ENCODE measurements at regions not wholly inside any gene's neighbourhood (a gene's known extent, or its start where the extent isn't known, plus 50 kb on each side); places are given as distances from the start of the nearest gene placed in this dataset.

DNA sequence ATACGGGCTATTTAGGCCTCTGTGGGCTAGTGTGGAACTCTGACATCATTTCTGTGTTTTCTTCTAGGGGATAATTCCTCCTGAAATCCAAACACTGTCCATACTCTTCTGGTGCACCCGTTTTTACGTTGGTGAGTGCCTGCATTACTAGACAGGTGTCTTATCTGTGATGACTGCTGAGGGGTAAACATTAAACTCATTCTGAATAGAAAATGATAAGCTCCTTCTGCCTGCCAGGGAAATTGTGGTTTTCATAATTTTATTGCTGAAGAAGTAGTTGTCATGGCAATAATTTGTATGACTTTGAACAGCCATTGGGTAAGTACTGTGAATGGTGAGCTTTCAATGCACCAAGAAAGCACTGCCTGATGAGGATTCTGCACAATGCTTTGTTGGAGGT is 705.6 kb downstream of the UTRN start:
- Mint-ChIP-seq H3K27ac (no peak overlapping the region), H3K9me3 (peaks cover 2 to 4% of the 10 kb centered on the region in 2 donors), H3K4me1 (ENCODE audit: low read depth) (no peaks in the 10 kb centered on the region), H3K36me3 (ENCODE audit: insufficient read depth in 2 of 2) (peaks cover 2 to 3% of the 10 kb centered on the region in 2 donors), H3K4me3 (no peak overlapping the region), H3K27me3 (ENCODE audit: low read depth) (peaks cover 23% of the 10 kb centered on the region)
- ATAC-seq (replicated peaks in 1 of 2) (no peak), DNase-seq (no peak)

DNA sequence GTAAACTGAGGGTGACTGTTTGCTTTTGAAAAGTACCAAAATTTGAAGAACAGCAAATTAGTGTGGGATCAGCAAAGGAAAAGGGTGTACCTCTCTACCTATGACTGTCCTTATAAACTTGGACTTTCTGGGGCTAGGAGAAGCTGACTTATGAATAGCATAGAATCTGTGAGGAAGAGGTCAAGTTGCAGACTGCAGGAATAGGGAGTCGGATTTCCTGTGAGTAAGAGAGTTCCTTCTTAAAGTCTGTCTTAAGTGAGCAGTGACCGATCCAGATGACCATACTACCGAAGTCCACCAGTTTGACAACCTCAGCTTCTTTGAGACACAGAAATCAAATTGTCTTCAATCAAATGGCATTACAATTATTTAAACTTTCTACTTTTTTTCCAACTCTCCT is 708.7 kb downstream of the UTRN start:
- ATAC-seq (replicated peaks in 1 of 2) (no peak), DNase-seq (no peak)
- peaks cover 14% of the 10 kb centered on the region for H3K27me3 Mint-ChIP-seq (ENCODE audit: low read depth)
- no peak overlapping the region for H3K4me3 Mint-ChIP-seq
- no peaks in the 10 kb centered on the region for H3K4me1 Mint-ChIP-seq (ENCODE audit: low read depth)
- H3K36me3 Mint-ChIP-seq (ENCODE audit: insufficient read depth in 2 of 2) = no peaks in the 10 kb centered on the region
- H3K9me3 Mint-ChIP-seq = no peaks in the 10 kb centered on the region
- no peak overlapping the region for H3K27ac Mint-ChIP-seq

DNA sequence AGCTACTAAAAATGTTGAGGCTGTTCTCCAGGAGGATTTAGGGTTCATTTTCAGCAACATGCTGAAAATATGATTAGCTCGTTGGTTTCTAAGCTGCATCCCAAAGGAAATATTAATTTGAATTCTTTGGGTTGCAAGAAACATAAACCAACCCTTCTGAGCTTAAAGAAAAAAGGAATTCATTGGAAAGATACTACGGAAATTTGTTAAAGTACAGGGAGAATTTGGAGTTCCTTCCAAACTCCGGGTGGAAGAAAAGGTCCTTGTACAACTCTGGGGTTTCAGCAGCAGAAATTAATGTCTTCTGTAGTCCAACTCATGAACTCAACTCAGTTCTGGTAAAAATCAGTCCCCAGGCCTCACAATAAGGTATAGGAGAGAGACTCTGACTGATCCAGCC is 712.9 kb downstream of the UTRN start:
- H3K27me3 Mint-ChIP-seq (ENCODE audit: low read depth) = peaks cover 13% of the 10 kb centered on the region
- peaks cover 2 to 3% of the 10 kb centered on the region in 2 donors for H3K9me3 Mint-ChIP-seq
- no peak overlapping the region for H3K27ac Mint-ChIP-seq
- no peaks in the 10 kb centered on the region for H3K4me1 Mint-ChIP-seq (ENCODE audit: low read depth)
- DNase-seq (no peak), ATAC-seq (replicated peaks in 1 of 2) (no peak)
- no peak overlapping the region for H3K4me3 Mint-ChIP-seq
- peaks cover 0 to 3% of the 10 kb centered on the region in 2 donors for H3K36me3 Mint-ChIP-seq (ENCODE audit: insufficient read depth in 2 of 2)

DNA sequence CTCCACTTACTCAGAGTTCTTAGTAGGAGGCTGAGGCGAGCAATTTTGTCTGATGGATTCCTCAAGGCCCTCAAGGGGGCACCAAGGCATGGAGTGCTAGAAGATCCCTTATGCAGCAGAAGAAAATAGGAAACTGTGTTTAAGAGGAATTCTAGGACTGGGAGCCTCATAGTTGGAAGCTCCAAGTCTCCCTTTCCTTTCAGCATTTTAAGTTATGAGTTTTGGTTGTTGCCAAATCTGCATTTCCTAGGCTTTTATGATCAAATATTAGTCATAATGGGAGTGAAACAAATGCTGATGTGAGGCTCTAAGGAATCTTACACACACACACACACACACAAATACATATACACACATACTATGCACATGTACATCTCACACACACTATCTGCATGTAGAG is 714.0 kb downstream of the UTRN start:
- H3K36me3 Mint-ChIP-seq (ENCODE audit: insufficient read depth in 2 of 2) = peaks cover 0 to 3% of the 10 kb centered on the region in 2 donors
- DNase-seq (no peak), ATAC-seq (replicated peaks in 1 of 2) (no peak)
- no peak overlapping the region for H3K27ac Mint-ChIP-seq
- no peaks in the 10 kb centered on the region for H3K4me1 Mint-ChIP-seq (ENCODE audit: low read depth)
- H3K27me3 Mint-ChIP-seq (ENCODE audit: low read depth) = peaks cover 20% of the 10 kb centered on the region
- peaks cover 2 to 3% of the 10 kb centered on the region in 2 donors for H3K9me3 Mint-ChIP-seq
- no peak overlapping the region for H3K4me3 Mint-ChIP-seq

DNA sequence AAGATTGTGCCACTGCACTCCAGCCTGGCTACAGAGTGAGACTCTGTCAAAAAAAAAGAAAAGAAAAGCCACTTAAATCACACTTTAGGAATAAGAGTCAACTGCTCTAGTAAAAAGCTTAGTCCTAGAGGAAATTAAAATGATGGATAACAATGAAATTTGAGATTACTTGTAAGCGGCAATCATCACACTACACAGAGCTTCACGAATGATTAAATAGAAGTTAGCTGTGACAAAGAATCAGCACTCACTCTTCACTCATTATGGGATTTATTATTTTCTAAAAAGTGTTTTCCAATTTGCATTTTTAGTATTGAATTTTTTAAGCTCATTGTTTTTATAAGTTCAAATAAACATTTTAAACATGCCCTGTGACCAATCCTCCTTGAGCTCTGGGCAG is 718.0 kb downstream of the UTRN start:
- no peak for ATAC-seq (replicated peaks in 1 of 2)
- no peak overlapping the region for H3K4me3 Mint-ChIP-seq
- H3K9me3 Mint-ChIP-seq = peaks cover 2 to 5% of the 10 kb centered on the region in 2 donors
- H3K27me3 Mint-ChIP-seq (ENCODE audit: low read depth) = peaks cover 52% of the 10 kb centered on the region
- no peak overlapping the region for H3K27ac Mint-ChIP-seq
- DNase-seq = no peak
- no peaks in the 10 kb centered on the region for H3K4me1 Mint-ChIP-seq (ENCODE audit: low read depth)
- H3K36me3 Mint-ChIP-seq (ENCODE audit: insufficient read depth in 2 of 2) = peaks cover 0 to 3% of the 10 kb centered on the region in 2 donors

DNA sequence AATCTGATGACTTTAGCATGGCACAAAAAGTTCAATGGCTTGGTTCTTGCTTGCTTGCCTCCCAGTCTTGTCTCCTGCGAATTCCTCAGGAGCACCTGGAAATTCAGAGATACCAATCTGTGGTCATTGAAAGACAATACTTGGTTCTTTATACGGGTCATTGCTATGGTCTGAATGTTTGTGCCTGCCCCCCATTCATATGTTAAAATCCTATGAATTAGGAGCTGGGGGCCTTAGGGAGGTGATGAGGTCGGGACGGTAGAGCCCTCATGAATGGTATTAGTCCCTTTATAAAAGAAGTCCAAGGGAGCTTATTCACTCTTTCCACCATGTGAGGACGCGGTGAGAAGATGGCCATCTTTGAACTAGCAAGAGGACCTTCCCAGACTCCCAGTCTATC is 721.8 kb downstream of the UTRN start:
- peaks cover 2 to 5% of the 10 kb centered on the region in 2 donors for H3K9me3 Mint-ChIP-seq
- no peak overlapping the region for H3K27ac Mint-ChIP-seq
- no peaks in the 10 kb centered on the region for H3K4me1 Mint-ChIP-seq (ENCODE audit: low read depth)
- peaks cover 0 to 3% of the 10 kb centered on the region in 2 donors for H3K36me3 Mint-ChIP-seq (ENCODE audit: insufficient read depth in 2 of 2)
- ATAC-seq (replicated peaks in 1 of 2) (no peak), DNase-seq (no peak)
- H3K4me3 Mint-ChIP-seq = no peak overlapping the region
- peaks cover 51% of the 10 kb centered on the region for H3K27me3 Mint-ChIP-seq (ENCODE audit: low read depth)

DNA sequence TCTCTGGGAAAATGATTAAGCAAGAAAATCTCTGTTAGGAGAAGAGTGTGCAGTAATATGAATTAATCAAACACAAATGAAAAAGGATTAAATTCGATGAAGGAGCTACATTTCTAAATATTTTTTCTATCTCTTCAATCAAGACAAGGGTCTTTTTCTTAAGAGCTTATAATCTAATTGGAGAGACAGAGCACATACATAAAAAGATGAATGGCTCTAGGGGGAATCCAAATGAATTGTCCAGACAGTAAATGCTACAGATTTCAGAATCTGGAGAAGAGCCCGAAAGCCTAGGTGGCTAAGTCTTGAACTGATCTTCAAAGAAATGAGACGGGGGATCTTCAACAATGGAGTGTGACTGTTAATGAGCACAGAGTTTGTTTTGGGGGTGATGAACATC is 723.6 kb downstream of the UTRN start:
- Mint-ChIP-seq H3K36me3 (ENCODE audit: insufficient read depth in 2 of 2) (no peaks in the 10 kb centered on the region), H3K27ac (no peak overlapping the region), H3K4me3 (no peak overlapping the region), H3K9me3 (peaks cover 0 to 3% of the 10 kb centered on the region in 2 donors), H3K27me3 (ENCODE audit: low read depth) (peaks cover 49% of the 10 kb centered on the region), H3K4me1 (ENCODE audit: low read depth) (no peaks in the 10 kb centered on the region)
- DNase-seq = no peak
- no peak for ATAC-seq (replicated peaks in 1 of 2)

DNA sequence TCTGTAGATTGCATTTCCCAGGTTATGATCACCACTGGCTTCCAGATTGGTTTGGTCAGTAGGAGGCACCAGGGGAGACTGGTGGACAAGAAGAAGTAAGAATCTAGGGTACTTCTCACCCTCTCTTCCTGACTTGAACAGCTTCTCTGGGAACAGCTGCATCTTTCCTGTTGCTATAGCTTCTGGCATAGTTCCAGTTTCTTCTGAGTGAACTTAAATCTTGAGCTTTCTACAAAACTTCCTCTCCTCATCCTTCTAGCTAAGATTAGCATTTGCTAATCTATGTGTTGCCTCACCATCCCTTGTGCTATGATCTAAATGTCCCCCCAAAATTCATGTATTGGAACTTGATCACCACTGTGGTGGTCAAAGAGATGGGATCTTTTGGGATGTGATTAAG is 724.6 kb downstream of the UTRN start:
- H3K27ac Mint-ChIP-seq = no peak overlapping the region
- H3K27me3 Mint-ChIP-seq (ENCODE audit: low read depth) = peaks cover 47% of the 10 kb centered on the region
- peaks cover 0 to 3% of the 10 kb centered on the region in 2 donors for H3K9me3 Mint-ChIP-seq
- H3K4me3 Mint-ChIP-seq = no peak overlapping the region
- no peaks in the 10 kb centered on the region for H3K36me3 Mint-ChIP-seq (ENCODE audit: insufficient read depth in 2 of 2)
- no peak for ATAC-seq (replicated peaks in 1 of 2)
- DNase-seq = no peak
- H3K4me1 Mint-ChIP-seq (ENCODE audit: low read depth) = no peaks in the 10 kb centered on the region

DNA sequence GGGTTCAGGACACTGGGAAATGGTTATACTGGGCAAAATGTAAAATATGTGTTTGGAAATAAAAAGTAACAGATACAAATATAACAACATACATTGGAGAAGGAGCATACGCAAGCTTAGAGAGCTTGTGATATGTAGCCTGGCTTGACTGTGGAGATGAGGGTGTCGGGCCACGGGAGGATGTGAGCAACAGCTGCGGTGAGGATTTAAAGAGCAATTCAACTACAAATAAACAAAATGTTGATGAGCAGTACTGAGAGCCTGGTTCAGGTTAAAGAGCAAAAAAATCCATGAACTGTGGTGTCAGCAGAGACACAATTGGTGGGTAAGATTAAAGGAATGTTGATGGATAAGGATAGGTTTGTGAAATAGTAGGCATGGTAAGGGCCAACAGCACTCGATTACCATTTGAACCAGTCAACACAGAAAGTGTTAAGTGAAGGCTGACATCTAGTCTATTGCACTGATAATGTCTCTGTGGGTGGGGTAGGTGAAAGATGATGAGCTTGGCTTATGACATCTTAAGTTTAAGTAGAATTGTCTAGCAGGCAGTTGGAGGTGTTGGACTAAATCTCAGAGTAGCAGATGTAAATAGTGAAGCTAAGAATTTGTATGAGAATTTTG is 723.2 kb downstream of the EPM2A start:
- DNase-seq = no peak
- Mint-ChIP-seq H3K36me3 (ENCODE audit: insufficient read depth in 2 of 2) (no peaks in the 10 kb centered on the region), H3K4me3 (no peak overlapping the region), H3K4me1 (ENCODE audit: low read depth) (peaks cover 18% of the 10 kb centered on the region), H3K9me3 (peaks cover 0 to 2% of the 10 kb centered on the region in 2 donors), H3K27me3 (ENCODE audit: low read depth) (peaks cover 29% of the 10 kb centered on the region), H3K27ac (no peak overlapping the region)
- no peak for ATAC-seq (replicated peaks in 1 of 2)

DNA sequence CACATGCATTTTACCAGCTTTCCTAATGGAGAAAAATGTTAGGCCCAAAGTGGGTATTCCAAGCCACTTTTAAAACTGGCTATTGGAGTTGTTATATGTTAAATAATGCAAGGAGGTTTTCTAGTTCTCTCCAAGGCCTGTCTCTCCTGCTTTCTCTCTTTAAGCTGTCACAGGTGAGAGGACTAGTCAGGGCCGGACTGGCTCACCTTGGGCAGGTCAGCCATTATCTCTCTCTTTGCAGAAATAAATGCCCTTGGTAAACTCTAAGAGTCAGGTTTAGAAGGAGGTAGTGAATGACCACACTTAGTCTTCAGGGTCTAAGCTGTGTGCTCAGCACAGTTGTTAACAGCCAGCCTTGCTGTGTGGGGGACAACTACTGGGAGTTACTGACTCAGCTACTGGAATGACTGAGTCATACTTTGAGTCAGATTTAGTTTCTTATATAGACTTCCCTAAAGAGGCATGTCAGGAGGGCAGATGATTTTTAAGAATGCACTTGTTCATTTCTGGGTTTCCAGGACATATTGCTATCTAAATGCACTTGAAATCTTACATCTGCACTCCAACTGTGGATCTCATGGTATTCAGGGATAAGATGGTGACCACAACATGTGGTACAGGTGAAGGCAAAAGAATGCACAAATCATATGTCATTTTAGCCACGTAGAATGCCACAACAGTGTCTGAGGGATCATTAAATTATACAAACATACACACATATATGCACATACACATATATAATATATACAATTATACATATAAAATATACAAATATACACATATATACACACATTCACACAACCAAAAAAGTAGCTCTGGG is 719.4 kb downstream of the EPM2A start:
- H3K27me3 Mint-ChIP-seq (ENCODE audit: low read depth) = peaks cover 19% of the 10 kb centered on the region
- H3K4me1 Mint-ChIP-seq (ENCODE audit: low read depth) = peaks cover 28% of the 10 kb centered on the region
- DNase-seq (peak; percentile 44 to 62), ATAC-seq (replicated peaks in 1 of 2) (peak; percentile 99)
- H3K9me3 Mint-ChIP-seq = no peaks in the 10 kb centered on the region
- H3K36me3 Mint-ChIP-seq (ENCODE audit: insufficient read depth in 2 of 2) = no peaks in the 10 kb centered on the region
- peak overlapping the region; percentile 47 for H3K27ac Mint-ChIP-seq
- peak overlapping the region in 1 of 2 donors; percentile 42 for H3K4me3 Mint-ChIP-seq

DNA sequence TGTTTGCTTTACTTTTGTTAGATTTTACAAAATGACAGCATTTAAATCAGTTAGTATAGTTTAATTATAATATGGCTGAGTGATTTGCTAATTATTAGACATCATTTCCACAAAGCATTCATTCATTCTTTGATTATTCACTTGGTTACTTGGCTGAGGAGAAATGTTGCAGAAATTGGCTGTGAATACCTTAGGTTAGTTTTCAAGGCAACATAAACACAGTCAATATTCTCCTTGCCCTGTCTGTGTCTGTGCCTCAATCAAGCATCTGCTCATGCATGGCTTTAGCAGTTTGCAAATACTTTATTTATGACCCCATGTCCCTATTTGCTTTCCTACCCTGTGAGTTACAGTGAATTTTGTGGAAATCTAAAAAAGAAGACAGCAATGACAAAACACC is 718.3 kb downstream of the EPM2A start:
- Mint-ChIP-seq H3K36me3 (ENCODE audit: insufficient read depth in 2 of 2) (no peaks in the 10 kb centered on the region), H3K4me3 (peak overlapping the region; percentile 55 to 64), H3K9me3 (no peaks in the 10 kb centered on the region), H3K27me3 (ENCODE audit: low read depth) (peaks cover 20% of the 10 kb centered on the region), H3K27ac (peak overlapping the region; percentile 80), H3K4me1 (ENCODE audit: low read depth) (peaks cover 28% of the 10 kb centered on the region)
- ATAC-seq (replicated peaks in 1 of 2) (no peak), DNase-seq (no peak)

DNA sequence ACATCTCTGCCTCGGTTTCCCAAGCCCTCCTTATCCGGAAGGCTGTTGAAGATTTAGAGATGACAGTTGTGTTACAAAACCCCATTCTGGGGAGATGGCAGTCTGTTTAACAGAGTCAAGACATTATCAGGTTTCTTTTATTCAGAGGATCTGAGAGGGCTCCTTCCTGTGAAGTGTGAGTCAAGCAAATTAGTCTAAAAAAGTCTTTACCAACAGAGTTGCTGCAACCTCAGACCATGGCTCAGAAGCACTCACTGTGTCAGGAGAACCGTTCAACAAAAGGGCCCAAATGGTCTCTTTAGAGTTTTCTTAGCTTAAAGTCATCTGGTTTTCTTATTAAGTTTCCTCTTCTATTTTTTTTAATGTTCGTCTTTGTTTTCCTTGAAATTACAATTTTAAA is 717.8 kb downstream of the EPM2A start:
- peak overlapping the region; percentile 80 for H3K27ac Mint-ChIP-seq
- ATAC-seq (replicated peaks in 1 of 2) = peak; percentile 49 to 58

DNA sequence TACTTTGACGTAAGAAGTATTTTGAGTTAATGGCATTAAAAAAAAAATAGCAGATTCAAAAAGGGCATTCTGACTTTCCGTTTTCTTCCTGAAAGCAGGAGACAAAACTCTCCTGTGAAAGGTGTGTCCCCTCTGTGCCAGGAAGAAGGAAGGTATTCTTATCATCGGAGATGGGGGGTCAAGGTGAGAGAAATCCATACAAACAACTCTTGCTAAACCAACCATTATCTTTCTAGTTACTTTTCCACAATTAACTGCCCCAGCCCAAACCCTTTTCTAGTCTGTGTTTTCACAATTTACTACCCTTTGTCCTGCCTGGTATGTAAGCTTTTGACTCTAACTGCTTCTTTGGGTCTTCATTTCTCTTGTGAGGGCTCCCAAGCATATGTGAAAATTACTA is 717.3 kb downstream of the EPM2A start:
- H3K4me3 Mint-ChIP-seq = no peak overlapping the region
- ATAC-seq (replicated peaks in 1 of 2) = no peak
- H3K36me3 Mint-ChIP-seq (ENCODE audit: insufficient read depth in 2 of 2) = no peaks in the 10 kb centered on the region
- H3K27me3 Mint-ChIP-seq (ENCODE audit: low read depth) = peaks cover 18% of the 10 kb centered on the region
- peaks cover 38% of the 10 kb centered on the region for H3K4me1 Mint-ChIP-seq (ENCODE audit: low read depth)
- no peak overlapping the region for H3K27ac Mint-ChIP-seq
- no peak for DNase-seq
- no peaks in the 10 kb centered on the region for H3K9me3 Mint-ChIP-seq

More for the DNA sequence above, 717.8 kb downstream of the EPM2A start:
- Mint-ChIP-seq H3K9me3 (no peaks in the 10 kb centered on the region), H3K4me3 (peak overlapping the region; percentile 55 to 64), H3K4me1 (ENCODE audit: low read depth) (peaks cover 32% of the 10 kb centered on the region), H3K36me3 (ENCODE audit: insufficient read depth in 2 of 2) (no peaks in the 10 kb centered on the region), H3K27me3 (ENCODE audit: low read depth) (peaks cover 19% of the 10 kb centered on the region)
- peak in 1 of 2 donors; percentile 11 for DNase-seq

Measured in activated T-cell treated with anti-CD3 and anti-CD28 coated beads, Interleukin-2, amount 50 U/mL, for 72 hours (primary cell).